Loucy (cell line): ENCODE measurements at regions not wholly inside any gene's neighbourhood (a gene's known extent, or its start where the extent isn't known, plus 50 kb on each side); places are given as distances from the start of the nearest gene placed in this dataset.

ENCODE experiments used
- H2AFZ ChIP-seq: fragments of 200-600 bp; sonication (generic); 2 replicates; pipeline ENCODE4 v1.6.0; 2016; ENCODE audit warnings: antibody characterized with exemption, mild to moderate bottlenecking, low read length, moderate library complexity
- H3F3A ChIP-seq: fragments of 200-600 bp; 2 replicates; pipeline ENCODE4 v1.6.0; 2016; ENCODE audit warnings: antibody characterized with exemption, low read depth, mild to moderate bottlenecking
- H3K27me3 ChIP-seq: fragments of 200-600 bp; sonication (generic); 2 replicates; pipeline ENCODE4 v1.6.1; 2014; ENCODE audit warnings: low read length, mild to moderate bottlenecking; ENCODE audit not compliant: insufficient read depth, poor library complexity, severe bottlenecking
- H3K36me3 ChIP-seq: fragments of 200-600 bp; sonication (generic); 2 replicates; pipeline ENCODE4 v1.6.1; 2016; ENCODE audit warnings: low read length; ENCODE audit not compliant: insufficient read depth
- H3K4me1 ChIP-seq: fragments of 200-600 bp; sonication (generic); 2 replicates; pipeline ENCODE4 v1.5.1; 2014; ENCODE audit warnings: low read length, mild to moderate bottlenecking; ENCODE audit not compliant: insufficient read depth, poor library complexity, severe bottlenecking
- H3K4me2 ChIP-seq: fragments of 200-600 bp; sonication (generic); 2 replicates; pipeline ENCODE4 v1.6.0; 2014; ENCODE audit warnings: antibody characterized with exemption, low read length, low read depth, mild to moderate bottlenecking; ENCODE audit not compliant: poor library complexity, severe bottlenecking
- H3K4me3 ChIP-seq: fragments of 200-600 bp; sonication (generic); 2 replicates; pipeline ENCODE4 v1.5.1; 2014; ENCODE audit warnings: low read length, mild to moderate bottlenecking, mixed read lengths; ENCODE audit not compliant: poor library complexity, severe bottlenecking
- H3K79me2 ChIP-seq: fragments of 200-600 bp; sonication (generic); 2 replicates; pipeline ENCODE4 v1.6.1; 2014; ENCODE audit warnings: low read length; ENCODE audit not compliant: insufficient read depth
- H3K9ac ChIP-seq: fragments of 200-600 bp; sonication (generic); 2 replicates; pipeline ENCODE4 v1.6.0; 2014; ENCODE audit warnings: mild to moderate bottlenecking, low read depth, low read length, moderate library complexity; ENCODE audit not compliant: poor library complexity, severe bottlenecking
- H3K9me2 ChIP-seq: fragments of 200-600 bp; sonication (generic); replicated peaks from 2 replicates; pipeline ENCODE4 v1.6.1; 2016; ENCODE audit warnings: low read depth, low read length, mixed read lengths
- H3K9me3 ChIP-seq: fragments of 200-600 bp; sonication (generic); 2 replicates; pipeline ENCODE4 v1.6.1; 2014; ENCODE audit warnings: mild to moderate bottlenecking, antibody characterized with exemption, low read length, low read depth; ENCODE audit not compliant: insufficient read depth
- H4K20me1 ChIP-seq: fragments of 200-600 bp; sonication (generic); 2 replicates; pipeline ENCODE4 v1.6.0; 2014; ENCODE audit warnings: antibody characterized with exemption, low read length, mild to moderate bottlenecking; ENCODE audit not compliant: insufficient read depth, poor library complexity, severe bottlenecking
- CTCF ChIP-seq: fragments of 200-600 bp; sonication (generic); conservative IDR thresholded peaks from 2 replicates; pipeline ENCODE4 v1.5.1; 2014; ENCODE audit warnings: mild to moderate bottlenecking, antibody characterized with exemption, low read length
- EZH2phosphoT487 ChIP-seq: fragments of 200-600 bp; IDR thresholded peaks from 2 replicates; pipeline ENCODE4 v1.6.1; 2018; ENCODE audit warnings: antibody characterized with exemption, mild to moderate bottlenecking, moderate library complexity, borderline replicate concordance

GRCh38 chr5:86686046-86686445 is 68.3 kb downstream of the COX7C start:
- H3K4me1 ChIP-seq, result no peaks in the 10 kb centered on the region
- no peaks in the 10 kb centered on the region for H3F3A ChIP-seq
- H4K20me1 ChIP-seq, result no peaks in the 10 kb centered on the region
- no peak overlapping the region for H3K4me2 ChIP-seq
- H3K79me2 ChIP-seq, result peaks cover 37% of the 10 kb centered on the region; the same call in 1 of the 2 replicates
- no peak overlapping the region for H3K4me3 ChIP-seq
- H3K9me3 ChIP-seq, result no peaks in the 10 kb centered on the region
- H3K36me3 ChIP-seq, result no peaks in the 10 kb centered on the region
- TF ChIP-seq CTCF (no peak), EZH2phosphoT487 (no peak)
- no peak overlapping the region for H2AFZ ChIP-seq
- H3K27me3 ChIP-seq, result no peaks in the 10 kb centered on the region
- no peak overlapping the region for H3K9ac ChIP-seq
- H3K9me2 ChIP-seq, result no peaks in the 10 kb centered on the region

GRCh38 chr5:86688406-86688805 is 70.7 kb downstream of the COX7C start:
- Histone ChIP-seq H3K79me2 (peaks cover 37% of the 10 kb centered on the region; the same call in 1 of the 2 replicates), H3K27me3 (no peaks in the 10 kb centered on the region), H3K4me1 (no peaks in the 10 kb centered on the region), H2AFZ (no peak overlapping the region), H3K4me3 (no peak overlapping the region), H3K36me3 (no peaks in the 10 kb centered on the region), H3K9me2 (no peaks in the 10 kb centered on the region), H3K9me3 (no peaks in the 10 kb centered on the region), H4K20me1 (no peaks in the 10 kb centered on the region), H3F3A (no peaks in the 10 kb centered on the region), H3K4me2 (no peak overlapping the region), H3K9ac (no peak overlapping the region)
- no peak for TF ChIP-seq EZH2phosphoT487
- TF ChIP-seq CTCF, result no peak

GRCh38 chr5:86689103-86689729 is 71.5 kb downstream of the COX7C start:
- Histone ChIP-seq H3K9me3 (no peaks in the 10 kb centered on the region), H3K36me3 (no peaks in the 10 kb centered on the region), H3K27me3 (no peaks in the 10 kb centered on the region), H3K4me2 (no peak overlapping the region), H2AFZ (no peak overlapping the region), H3K79me2 (peaks cover 40% of the 10 kb centered on the region; the same call in 1 of the 2 replicates), H3F3A (no peaks in the 10 kb centered on the region), H3K9ac (no peak overlapping the region), H3K4me1 (no peaks in the 10 kb centered on the region), H4K20me1 (no peaks in the 10 kb centered on the region), H3K4me3 (no peak overlapping the region), H3K9me2 (no peaks in the 10 kb centered on the region)
- TF ChIP-seq EZH2phosphoT487, result no peak
- no peak for TF ChIP-seq CTCF
